Mammary epithelial cell (primary cell): ENCODE measurements at regions not wholly inside any gene's neighbourhood (a gene's known extent, or its start where the extent isn't known, plus 50 kb on each side); places are given as distances from the start of the nearest gene placed in this dataset.

Source experiments
- CTCF ChIP-seq, 2 donors: IDR thresholded peaks in 1 of 2; conservative IDR thresholded peaks in 1 of 2; 2 replicates each; pipeline ENCODE4 v1.5.1; 2011 to 2012; ENCODE audit warnings: inconsistent platforms in 2 of 2, low read length in 2 of 2, mild to moderate bottlenecking in 2 of 2, control low read depth in 1 of 2, low read depth in 1 of 2; ENCODE audit not compliant: insufficient read depth in 1 of 2; ENCODE audit errors: extremely low read depth in 1 of 2
- EZH2 ChIP-seq: IDR thresholded peaks from 2 replicates; pipeline ENCODE4 v1.6.1; 2012; ENCODE audit warnings: low read length, inconsistent platforms, borderline replicate concordance

- TF ChIP-seq CTCF (conservative IDR thresholded peaks at IDR 0.05 in 1 of 2, IDR thresholded peaks at IDR 0.05 in 1 of 2; ENCODE audit: extremely low read depth in 1 of 2, insufficient read depth in 1 of 2, low read depth in 1 of 2, low read length in 2 of 2) (no peak), EZH2 (no peak)
Measured at GRCh38 chr14:101115652-101116051, 212.1 kb upstream of the RTL1 start.
